OCI-LY1 (cell line): ENCODE measurements at regions not wholly inside any gene's neighbourhood (a gene's known extent, or its start where the extent isn't known, plus 50 kb on each side); places are given as distances from the start of the nearest gene placed in this dataset.

Experiments used
- CTCF ChIP-seq: fragments of 200-600 bp; sonication (generic), shearing (Covaris generic); IDR thresholded peaks from 2 replicates; pipeline ENCODE4 v1.5.1; 2017; ENCODE audit warnings: mild to moderate bottlenecking, antibody characterized with exemption, low read length, moderate library complexity, mixed read lengths
- EZH2 ChIP-seq: fragments of 200-600 bp; sonication (generic), shearing (Covaris generic); IDR thresholded peaks from 2 replicates; pipeline ENCODE4 v1.8.0; 2017; ENCODE audit warnings: borderline replicate concordance, mixed run types, mild to moderate bottlenecking, antibody characterized with exemption, low read length, moderate library complexity, mixed read lengths

GRCh38 chr1:4596486-4596885, 57.9 kb upstream of the AJAP1 start:
- TF ChIP-seq CTCF (no peak), EZH2 (no peak)
